Spinal cord (tissue), 9 donors: ENCODE measurements at regions not wholly inside any gene's neighbourhood (a gene's known extent, or its start where the extent isn't known, plus 50 kb on each side); places are given as distances from the start of the nearest gene placed in this dataset.
"Not testable (repeated sequence)": the region's sequence is repeated elsewhere in the genome, so short reads cannot be mapped to it uniquely, and the experiment has no call there.

Experiments used
- DNase-seq, 6 donors: peaks; one replicate each; pipeline versions ENCODE4 v3.0.0 to v3.0.0-alpha.2; 2013 to 2015; ENCODE audit warnings: low spot score in 6 of 6, low read depth in 4 of 6
- H3K27ac ChIP-seq: one replicate; pipeline ENCODE4 v1.5.1; 2013; ENCODE audit warnings: low read depth, low read length, control low read depth
- H3K27me3 ChIP-seq: one replicate; pipeline ENCODE4 v1.6.1; 2013; ENCODE audit warnings: low read length; ENCODE audit not compliant: control insufficient read depth, insufficient read depth
- H3K36me3 ChIP-seq: one replicate; pipeline ENCODE4 v1.6.1; 2013; ENCODE audit warnings: low read length; ENCODE audit not compliant: control insufficient read depth, insufficient read depth
- H3K4me1 ChIP-seq: one replicate; pipeline ENCODE4 v1.6.1; 2013; ENCODE audit warnings: low read length; ENCODE audit not compliant: control insufficient read depth, insufficient read depth
- H3K4me3 ChIP-seq: one replicate; pipeline ENCODE4 v1.5.1; 2013; ENCODE audit warnings: low read depth, low read length, control low read depth
- H3K9me3 ChIP-seq: one replicate; pipeline ENCODE4 v1.6.1; 2013; ENCODE audit warnings: low read length; ENCODE audit not compliant: control insufficient read depth, insufficient read depth
- WGBS: methylation state at CpG from one replicate; pipeline ENCODE4 v1.1.5; 2013; ENCODE audit warnings: missing lambda C conversion rate; ENCODE audit not compliant: insufficient coverage; 5-methylcytosine and 5-hydroxymethylcytosine counted together
- donor health status: healthy.

- Histone ChIP-seq H3K4me1 (no peaks in the 10 kb centered on the region), H3K27me3 (no peaks in the 10 kb centered on the region), H3K27ac (no peak overlapping the region), H3K4me3 (no peak overlapping the region), H3K36me3 (no peaks in the 10 kb centered on the region), H3K9me3 (no peaks in the 10 kb centered on the region)
- DNase-seq, result no peak
- WGBS, result 100% methylated on average over 1 of the region's 2 CpGs
Measured at GRCh38 chr16:75952124-75952523, 225.8 kb upstream of the CPHXL start.

GRCh38 chr16:75957870-75958269 lies 231.6 kb upstream of the CPHXL start:
- H3K27me3 ChIP-seq, result no peaks in the 10 kb centered on the region
- H3K4me1 ChIP-seq, result no peaks in the 10 kb centered on the region
- H3K9me3 ChIP-seq, result no peaks in the 10 kb centered on the region
- no peak overlapping the region for H3K4me3 ChIP-seq
- no peak for DNase-seq
- no peak overlapping the region for H3K27ac ChIP-seq
- H3K36me3 ChIP-seq, result no peaks in the 10 kb centered on the region
- WGBS, result 79% methylated on average over 2 of the region's 6 CpGs

GRCh38 chr16:75965504-75966374 lies 239.4 kb upstream of the CPHXL start:
- no peaks in the 10 kb centered on the region for H3K27me3 ChIP-seq
- no CpG with 5 or more reads among the region's 1 CpG for WGBS
- H3K4me3 ChIP-seq, result no peak overlapping the region
- no peak overlapping the region for H3K27ac ChIP-seq
- DNase-seq, result peak in 1 of 6 donors; percentile 26
- no peaks in the 10 kb centered on the region for H3K9me3 ChIP-seq
- no peaks in the 10 kb centered on the region for H3K4me1 ChIP-seq
- H3K36me3 ChIP-seq, result no peaks in the 10 kb centered on the region

GRCh38 chr16:75969120-75969519 lies 242.8 kb upstream of the CPHXL start:
- not testable (repeated sequence) for H3K4me3 ChIP-seq, DNase-seq, H3K27ac ChIP-seq, H3K36me3 ChIP-seq, H3K4me1 ChIP-seq, H3K9me3 ChIP-seq, H3K27me3 ChIP-seq
- WGBS, result 86% methylated on average over 4 of the region's 6 CpGs

- no CpG with 5 or more reads among the region's 2 CpGs for WGBS
- no peaks in the 10 kb centered on the region for H3K9me3 ChIP-seq
- DNase-seq, result no peak
Measured at GRCh38 chr16:75971334-75971733, 245.0 kb upstream of the CPHXL start.

GRCh38 chr16:75983296-75983695 lies 257.0 kb upstream of the CPHXL start:
- Histone ChIP-seq H3K27me3 (no peaks in the 10 kb centered on the region), H3K36me3 (no peaks in the 10 kb centered on the region), H3K4me1 (no peaks in the 10 kb centered on the region), H3K27ac (no peak overlapping the region), H3K4me3 (no peak overlapping the region), H3K9me3 (no peaks in the 10 kb centered on the region)
- DNase-seq, result peak in 2 of 6 donors; percentile 44 to 65

More at GRCh38 chr16:75971334-75971733, 245.0 kb upstream of the CPHXL start:
- no peak overlapping the region for H3K4me3 ChIP-seq
- H3K27me3 ChIP-seq, result no peaks in the 10 kb centered on the region
- H3K27ac ChIP-seq, result no peak overlapping the region
- H3K4me1 ChIP-seq, result no peaks in the 10 kb centered on the region
- H3K36me3 ChIP-seq, result no peaks in the 10 kb centered on the region

GRCh38 chr16:75983741-75984381 lies 257.6 kb upstream of the CPHXL start:
- no peak overlapping the region for H3K4me3 ChIP-seq
- WGBS, result no CpG with 5 or more reads among the region's 4 CpGs
- no peaks in the 10 kb centered on the region for H3K27me3 ChIP-seq
- DNase-seq, result peak in 3 of 6 donors; percentile 6 to 84 (median 63)
- H3K36me3 ChIP-seq, result no peaks in the 10 kb centered on the region
- no peak overlapping the region for H3K27ac ChIP-seq
- H3K9me3 ChIP-seq, result no peaks in the 10 kb centered on the region
- no peaks in the 10 kb centered on the region for H3K4me1 ChIP-seq

- no peaks in the 10 kb centered on the region for H3K27me3 ChIP-seq
- H3K36me3 ChIP-seq, result no peaks in the 10 kb centered on the region
- no peaks in the 10 kb centered on the region for H3K9me3 ChIP-seq
- no peaks in the 10 kb centered on the region for H3K4me1 ChIP-seq
- 93% methylated on average over 2 of the region's 2 CpGs for WGBS
- H3K27ac ChIP-seq, result no peak overlapping the region
- no peak for DNase-seq
- no peak overlapping the region for H3K4me3 ChIP-seq
Measured at GRCh38 chr16:75987323-75987722, 261.0 kb upstream of the CPHXL start.

- H3K27ac ChIP-seq, result no peak overlapping the region
Measured at GRCh38 chr16:75996491-75996890, 270.2 kb upstream of the CPHXL start.

GRCh38 chr16:75997606-75998005 lies 271.3 kb upstream of the CPHXL start:
- Histone ChIP-seq H3K4me1 (no peaks in the 10 kb centered on the region), H3K4me3 (no peak overlapping the region), H3K27me3 (no peaks in the 10 kb centered on the region), H3K27ac (no peak overlapping the region), H3K9me3 (peaks cover 2% of the 10 kb centered on the region), H3K36me3 (no peaks in the 10 kb centered on the region)
- no peak for DNase-seq
- no CpG with 5 or more reads among the region's 6 CpGs for WGBS

More at GRCh38 chr16:75996491-75996890, 270.2 kb upstream of the CPHXL start:
- H3K9me3 ChIP-seq, result peaks cover 2% of the 10 kb centered on the region
- DNase-seq, result no peak
- 95% methylated on average over 3 of the region's 3 CpGs for WGBS
- H3K4me3 ChIP-seq, result no peak overlapping the region
- H3K36me3 ChIP-seq, result no peaks in the 10 kb centered on the region
- H3K4me1 ChIP-seq, result no peaks in the 10 kb centered on the region
- H3K27me3 ChIP-seq, result no peaks in the 10 kb centered on the region
